ENCODE measurements at regions not wholly inside any gene's neighbourhood (a gene's known extent, or its start where the extent isn't known, plus 50 kb on each side); places are given as distances from the start of the nearest gene placed in this dataset.

DNA sequence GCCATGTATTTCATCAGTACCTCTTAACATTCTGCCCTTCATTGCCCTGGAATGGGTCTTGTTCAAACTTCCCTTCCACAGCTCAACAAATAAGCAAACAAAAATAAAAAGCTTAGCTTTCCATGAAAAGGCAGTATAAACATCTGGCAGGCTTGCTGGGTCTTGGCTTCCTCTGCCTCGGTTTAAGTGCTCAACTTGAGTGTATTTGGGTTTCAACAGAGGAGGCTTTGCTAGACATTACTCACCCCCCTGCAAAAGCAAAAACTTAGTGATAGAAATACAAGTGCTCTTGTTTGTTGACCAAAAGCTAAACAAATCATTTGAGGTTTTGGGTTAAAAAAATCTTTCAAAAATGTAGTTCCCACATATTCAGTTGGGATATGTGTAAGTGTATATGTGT lies 518.5 kb downstream of the PLPP3 start:
- TF ChIP-seq, protein P1, sequence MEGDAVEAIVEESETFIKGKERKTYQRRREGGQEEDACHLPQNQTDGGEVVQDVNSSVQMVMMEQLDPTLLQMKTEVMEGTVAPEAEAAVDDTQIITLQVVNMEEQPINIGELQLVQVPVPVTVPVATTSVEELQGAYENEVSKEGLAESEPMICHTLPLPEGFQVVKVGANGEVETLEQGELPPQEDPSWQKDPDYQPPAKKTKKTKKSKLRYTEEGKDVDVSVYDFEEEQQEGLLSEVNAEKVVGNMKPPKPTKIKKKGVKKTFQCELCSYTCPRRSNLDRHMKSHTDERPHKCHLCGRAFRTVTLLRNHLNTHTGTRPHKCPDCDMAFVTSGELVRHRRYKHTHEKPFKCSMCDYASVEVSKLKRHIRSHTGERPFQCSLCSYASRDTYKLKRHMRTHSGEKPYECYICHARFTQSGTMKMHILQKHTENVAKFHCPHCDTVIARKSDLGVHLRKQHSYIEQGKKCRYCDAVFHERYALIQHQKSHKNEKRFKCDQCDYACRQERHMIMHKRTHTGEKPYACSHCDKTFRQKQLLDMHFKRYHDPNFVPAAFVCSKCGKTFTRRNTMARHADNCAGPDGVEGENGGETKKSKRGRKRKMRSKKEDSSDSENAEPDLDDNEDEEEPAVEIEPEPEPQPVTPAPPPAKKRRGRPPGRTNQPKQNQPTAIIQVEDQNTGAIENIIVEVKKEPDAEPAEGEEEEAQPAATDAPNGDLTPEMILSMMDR (IDR thresholded peaks at IDR 0.05), result no peak
- TF ChIP-seq POLR2A (IDR thresholded peaks at IDR 0.05), result no peak

All from testis (tissue), 2 donors.